Retina (tissue), 1 donor: ENCODE measurements at regions not wholly inside any gene's neighbourhood (a gene's known extent, or its start where the extent isn't known, plus 50 kb on each side); places are given as distances from the start of the nearest gene placed in this dataset.

ENCODE experiments used
- DNase-seq: peaks from one replicate; pipeline ENCODE4 v3.0.0-alpha.2; 2016

GRCh38 chr6:15793288-15793687, 130.5 kb upstream of the DTNBP1 start:
- DNase-seq = no peak

- no peak for DNase-seq
Measured at GRCh38 chr6:15792842-15793241, 130.0 kb upstream of the DTNBP1 start.

DNA sequence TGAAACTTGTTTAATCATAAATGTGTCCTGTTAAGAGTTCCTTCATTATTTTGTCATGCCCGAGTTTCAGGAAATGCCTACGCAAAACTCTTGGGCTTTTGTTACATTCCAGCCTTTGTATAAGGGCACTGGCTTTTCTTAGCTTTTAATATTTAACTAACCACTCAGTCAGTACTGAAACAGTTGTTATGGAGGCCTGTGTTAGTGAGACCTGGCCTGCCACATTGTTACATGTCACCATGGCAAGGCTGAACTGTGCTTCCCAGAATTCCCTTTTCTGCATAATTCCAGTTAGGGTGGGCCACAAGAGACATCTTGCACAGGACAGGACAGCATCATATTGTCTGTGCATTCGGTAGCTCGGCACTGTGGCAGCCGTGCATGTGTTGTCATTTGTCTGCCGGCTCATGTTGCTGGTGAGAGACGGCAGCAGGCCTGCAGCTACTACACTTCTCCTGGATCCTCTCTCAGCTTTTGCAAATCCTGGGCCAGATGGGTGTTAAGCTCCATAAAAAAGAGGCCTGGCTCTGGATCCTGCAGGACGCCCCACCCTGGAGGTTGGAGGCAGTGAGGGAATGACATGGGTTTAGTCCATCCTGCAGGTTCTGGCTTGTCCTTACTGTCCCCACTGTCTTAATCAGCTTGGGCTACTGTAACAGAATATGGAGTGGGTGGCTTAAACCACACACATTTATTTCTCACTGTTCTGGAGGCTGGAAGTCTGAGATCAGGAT, 128.8 kb upstream of the DTNBP1 start:
- no peak for DNase-seq

DNA sequence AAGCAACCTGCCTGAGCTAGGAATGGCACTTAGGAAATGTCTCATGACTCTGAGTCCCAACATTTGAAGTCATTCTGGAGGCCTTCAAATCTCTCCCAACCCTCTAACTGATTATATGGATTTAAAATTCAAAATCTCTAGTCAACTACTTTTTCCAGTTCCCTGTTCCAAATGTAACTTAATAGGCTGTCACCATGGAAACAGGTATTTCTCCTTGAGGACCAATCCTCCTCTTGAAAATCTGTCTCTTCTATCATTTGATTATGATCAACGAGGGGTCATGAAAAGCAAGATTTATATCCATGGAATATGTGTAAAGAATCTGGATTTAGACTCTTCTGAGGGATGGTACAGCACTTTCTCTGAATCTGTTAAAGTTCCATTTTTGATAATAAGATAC, 127.3 kb upstream of the DTNBP1 start:
- DNase-seq = no peak

GRCh38 chr6:15786846-15787245, 124.0 kb upstream of the DTNBP1 start:
- DNase-seq = no peak

GRCh38 chr6:15783484-15783883, 120.7 kb upstream of the DTNBP1 start:
- DNase-seq = no peak

DNA sequence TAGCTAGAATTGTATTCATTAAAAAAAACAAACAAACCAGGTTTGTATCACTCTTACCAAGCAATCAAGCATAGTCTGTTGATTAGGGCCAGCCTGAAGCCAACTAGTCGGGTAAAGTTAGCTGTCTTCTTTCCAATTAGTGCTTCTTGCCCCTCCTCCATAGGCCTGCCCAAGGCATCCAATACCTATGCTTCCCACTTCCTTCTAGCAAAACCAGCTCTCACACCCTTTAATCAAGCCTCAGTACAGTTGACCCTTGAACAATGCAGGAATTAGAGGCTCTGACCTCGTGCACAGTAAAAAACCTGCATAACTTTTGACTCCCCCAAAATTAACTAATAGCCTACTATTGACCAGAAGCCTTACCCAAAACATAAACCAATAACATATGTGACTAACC, 119.1 kb upstream of the DTNBP1 start:
- DNase-seq = no peak

DNA sequence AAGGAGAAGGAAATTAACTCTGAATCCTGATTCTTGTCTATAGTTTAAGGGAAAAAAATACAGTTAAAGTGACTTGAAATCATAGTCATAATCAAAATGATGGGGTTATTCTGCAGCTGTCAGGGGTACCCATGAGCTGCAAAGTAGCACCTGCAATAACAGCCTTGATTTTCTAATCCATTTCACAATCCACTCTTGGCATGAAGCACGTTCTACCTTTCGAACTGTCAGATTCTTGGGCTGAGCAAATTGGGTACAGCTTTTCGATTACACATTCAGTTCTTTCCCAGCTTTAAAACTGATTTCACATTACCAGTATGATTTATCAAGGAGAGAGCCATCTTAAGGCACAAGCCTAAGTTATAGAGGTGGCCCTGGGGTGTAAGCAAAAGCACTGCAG, 118.5 kb upstream of the DTNBP1 start:
- DNase-seq = no peak

- no peak for DNase-seq
Measured at GRCh38 chr6:15780437-15780836, 117.6 kb upstream of the DTNBP1 start.

- no peak for DNase-seq
Measured at GRCh38 chr6:15779726-15780125, 116.9 kb upstream of the DTNBP1 start.

DNA sequence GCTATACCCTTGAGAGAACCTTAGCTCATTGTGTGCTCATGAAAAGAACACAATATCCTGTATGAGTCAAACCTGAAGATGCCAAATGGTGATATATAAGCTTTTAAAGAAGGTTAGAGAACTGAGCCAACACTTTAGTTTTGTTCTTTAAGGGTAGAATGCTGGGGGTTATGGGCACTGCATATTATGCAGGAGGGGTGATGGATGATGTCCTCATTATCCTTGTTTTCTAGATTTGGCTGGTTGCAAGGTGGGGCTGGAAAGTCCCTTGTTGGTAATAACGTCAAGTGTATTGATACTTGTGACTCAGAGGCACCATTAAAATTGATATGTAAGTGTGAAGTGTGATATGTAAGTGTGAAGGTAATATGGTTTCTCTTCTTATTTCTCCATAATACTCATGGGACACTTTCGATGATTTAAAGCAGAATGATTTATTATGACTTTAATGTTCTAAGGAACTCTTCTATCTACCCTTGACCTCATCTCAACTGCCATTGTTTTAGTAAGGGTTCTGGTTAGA, 113.7 kb upstream of the DTNBP1 start:
- DNase-seq = no peak

DNA sequence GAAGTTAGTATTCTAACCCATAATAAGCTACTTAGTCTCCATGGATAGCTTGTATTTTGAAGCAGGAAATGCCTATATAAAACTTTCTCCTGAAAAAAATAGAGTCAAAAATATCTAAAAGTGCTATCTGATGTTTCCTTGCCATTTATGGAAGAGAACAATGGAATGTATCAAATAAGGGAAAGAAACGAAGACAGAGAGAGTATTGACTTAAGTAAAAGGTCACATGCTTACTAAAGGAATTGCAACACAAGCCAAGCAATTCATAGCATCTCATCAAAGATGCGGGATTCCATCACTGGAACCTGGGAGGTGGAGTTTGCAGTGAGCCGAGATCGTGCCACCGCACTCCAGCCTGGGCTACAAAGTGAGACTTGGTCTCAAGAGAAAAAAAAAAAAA, 112.9 kb upstream of the DTNBP1 start:
- DNase-seq = no peak

- no peak for DNase-seq
Measured at GRCh38 chr6:15775076-15775634, 112.3 kb upstream of the DTNBP1 start.

DNA sequence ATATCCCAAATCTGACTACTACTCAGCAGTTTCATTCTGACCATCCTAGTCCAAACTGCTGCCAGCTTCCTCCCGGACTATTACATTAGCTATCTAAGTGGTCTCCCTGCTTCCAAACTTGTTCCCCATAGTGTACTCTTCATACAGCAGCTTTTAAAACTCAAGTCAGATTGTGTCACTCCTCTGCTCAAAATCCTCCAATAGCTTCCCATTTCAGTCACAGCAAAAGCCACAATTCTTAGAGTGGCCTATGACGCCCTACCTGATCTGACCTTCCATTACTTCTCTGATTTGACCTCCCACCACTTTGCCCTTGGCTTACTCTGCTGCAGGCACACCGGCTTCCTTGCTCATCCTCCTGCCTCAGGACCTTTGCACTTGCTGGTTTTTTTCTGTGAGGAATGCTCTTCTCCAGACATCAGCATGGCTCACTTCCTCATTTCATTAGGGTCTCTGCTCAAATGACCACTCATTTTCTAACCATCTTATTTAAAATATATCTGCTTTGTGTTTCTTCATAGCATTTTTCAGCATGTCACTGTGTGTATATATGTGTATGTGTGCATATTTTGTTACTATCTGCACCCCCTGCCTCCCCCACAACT, 111.1 kb upstream of the DTNBP1 start:
- DNase-seq = no peak

DNA sequence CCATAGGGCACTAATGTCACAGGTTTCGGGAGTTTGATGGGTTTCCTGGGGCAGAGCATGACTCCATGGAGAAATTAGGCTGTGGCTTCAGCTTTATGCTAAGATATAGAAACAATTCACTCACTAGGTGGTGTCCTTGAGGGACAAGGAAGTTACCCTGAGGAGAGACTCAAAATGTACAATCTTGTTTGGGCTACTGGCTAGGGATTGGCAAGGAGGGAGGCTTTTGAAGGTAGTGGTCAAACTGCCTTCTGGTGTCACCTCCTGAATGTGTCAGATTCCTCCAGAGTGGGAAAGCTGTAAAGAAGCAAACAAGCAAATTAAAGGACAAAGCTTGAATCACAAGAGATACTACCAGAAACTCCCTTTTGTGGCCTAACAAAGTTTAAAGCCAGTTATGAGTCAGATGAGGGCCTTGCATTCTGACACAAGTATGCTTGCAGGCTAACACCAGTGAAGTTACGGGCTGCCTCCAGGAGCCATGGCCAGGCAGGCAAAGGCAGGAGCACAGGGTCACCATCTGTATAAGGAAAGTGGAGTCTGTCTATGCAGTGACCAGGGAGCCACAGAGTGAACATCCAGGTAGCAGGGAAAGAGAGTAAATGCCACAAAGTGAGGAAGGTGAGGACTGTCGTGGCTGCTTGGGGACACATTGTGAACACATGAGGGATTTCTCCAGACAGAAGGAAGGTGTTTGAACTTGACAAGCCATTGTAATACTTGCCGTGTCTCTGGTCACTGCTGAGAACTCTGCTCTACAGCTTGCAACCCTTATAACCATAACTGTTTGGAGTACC, 107.7 kb upstream of the DTNBP1 start:
- no peak for DNase-seq

DNA sequence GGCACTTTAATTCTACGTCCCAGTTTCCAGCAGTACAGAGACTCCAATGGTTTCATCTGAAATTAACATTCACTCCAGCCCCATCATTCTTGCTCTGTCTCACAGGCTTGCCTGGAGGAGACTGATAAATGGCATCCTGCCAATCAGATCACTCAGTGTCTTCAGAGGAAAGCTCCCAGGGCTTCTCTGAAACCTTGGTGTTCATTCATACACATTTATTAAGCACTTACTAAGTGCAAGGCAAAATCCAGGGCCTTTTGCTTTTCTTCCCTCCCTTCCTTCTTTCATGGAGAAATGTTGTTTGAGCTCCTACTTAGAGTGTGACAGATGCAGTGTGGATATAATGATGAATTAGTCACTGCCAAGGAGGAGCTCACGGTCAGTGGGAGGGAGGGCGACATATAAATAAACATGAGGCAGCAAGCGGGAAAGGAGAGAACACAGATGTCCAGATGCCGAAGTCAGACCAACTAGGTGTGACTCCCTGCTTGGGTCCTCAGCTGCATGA, 106.7 kb upstream of the DTNBP1 start:
- no peak for DNase-seq

- no peak for DNase-seq
Measured at GRCh38 chr6:15768999-15769398, 106.2 kb upstream of the DTNBP1 start.

DNA sequence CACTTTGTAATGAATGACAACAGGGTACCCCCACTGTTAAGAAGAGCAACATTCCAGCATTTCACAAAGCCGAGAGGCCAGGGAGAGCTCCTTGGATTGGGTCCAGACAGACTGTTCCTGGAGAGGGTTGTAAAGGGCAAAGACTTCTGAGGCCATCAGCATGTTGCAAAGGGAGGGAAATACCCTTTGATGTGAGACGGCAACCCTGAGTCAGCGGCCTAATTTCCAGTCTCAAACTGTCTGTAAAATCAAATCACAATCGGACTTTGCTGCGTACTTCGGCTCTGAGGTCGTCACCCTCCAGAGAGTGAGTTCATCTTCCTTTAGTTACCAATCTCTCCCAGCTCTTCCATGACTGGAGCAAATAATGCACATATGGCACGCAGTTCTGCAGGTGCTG, 101.0 kb upstream of the DTNBP1 start:
- peak; percentile 22 for DNase-seq

DNA sequence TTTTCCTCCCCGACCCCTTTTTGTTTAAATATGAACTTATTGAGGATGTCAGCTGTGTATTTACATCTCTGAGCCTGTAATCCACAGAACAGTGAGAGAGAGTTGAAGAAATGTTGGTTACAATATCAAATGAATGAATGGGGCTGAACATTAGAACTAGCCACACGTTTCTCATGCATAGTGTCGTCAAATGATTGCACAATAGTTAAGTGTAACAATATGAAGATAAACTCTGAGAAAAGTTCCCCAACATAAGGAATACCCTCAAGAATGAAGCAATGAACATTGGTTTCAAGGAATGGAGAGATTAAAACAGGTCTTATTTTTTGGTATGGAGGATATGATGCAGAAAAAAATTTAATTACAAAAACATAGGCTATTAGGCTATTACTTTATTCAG, 100.5 kb upstream of the DTNBP1 start:
- no peak for DNase-seq

DNA sequence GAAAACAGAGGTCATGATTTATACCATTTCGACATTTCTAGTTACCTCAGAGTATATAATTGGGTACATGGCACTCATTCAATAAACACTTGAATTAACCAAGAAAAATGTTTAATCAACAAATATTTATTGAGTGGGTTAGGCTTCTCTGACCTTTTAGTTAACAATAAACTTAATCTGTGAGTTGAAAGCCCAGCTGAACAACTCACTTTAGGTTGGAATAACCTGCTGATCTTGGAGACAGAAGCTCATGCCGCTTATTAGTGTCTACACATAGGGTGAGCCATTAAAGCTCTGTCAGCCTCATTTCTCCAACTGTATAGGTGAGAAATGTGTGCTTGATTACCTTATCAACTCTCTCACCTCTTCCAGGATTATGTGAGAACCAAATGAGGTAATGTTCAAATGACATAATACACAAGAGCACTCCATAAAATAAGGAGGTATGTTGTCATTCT, 98.2 kb upstream of the DTNBP1 start:
- DNase-seq = no peak

- DNase-seq = no peak
Measured at GRCh38 chr6:15758631-15759215, 95.9 kb upstream of the DTNBP1 start.

- DNase-seq = no peak
Measured at GRCh38 chr6:15755526-15755925, 92.7 kb upstream of the DTNBP1 start.

- no peak for DNase-seq
Measured at GRCh38 chr6:15754706-15755079, 91.9 kb upstream of the DTNBP1 start.
